SU-DHL-6 (cell line): ENCODE measurements at regions not wholly inside any gene's neighbourhood (a gene's known extent, or its start where the extent isn't known, plus 50 kb on each side); places are given as distances from the start of the nearest gene placed in this dataset.

Source experiments
- CTCF ChIP-seq: fragments of 200-600 bp; sonication (generic); IDR thresholded peaks from one replicate; pipeline ENCODE4 v1.5.1; 2017; ENCODE audit warnings: antibody characterized with exemption, mild to moderate bottlenecking, low read length, moderate library complexity; ENCODE audit not compliant: insufficient read depth, poor library complexity, severe bottlenecking
- EZH2phosphoT487 ChIP-seq: fragments of 200-600 bp; sonication (generic), shearing (Covaris generic); conservative IDR thresholded peaks from 2 replicates; pipeline ENCODE4 v1.6.1; 2018; ENCODE audit warnings: mild to moderate bottlenecking, antibody characterized with exemption, low read length, moderate library complexity, mixed read lengths

GRCh38 chr6:82442061-82442719 is 78.6 kb downstream of the TPBG start:
- TF ChIP-seq CTCF, result no peak
- TF ChIP-seq EZH2phosphoT487, result no peak
